ENCODE measurements at regions not wholly inside any gene's neighbourhood (a gene's known extent, or its start where the extent isn't known, plus 50 kb on each side); places are given as distances from the start of the nearest gene placed in this dataset.

DNA sequence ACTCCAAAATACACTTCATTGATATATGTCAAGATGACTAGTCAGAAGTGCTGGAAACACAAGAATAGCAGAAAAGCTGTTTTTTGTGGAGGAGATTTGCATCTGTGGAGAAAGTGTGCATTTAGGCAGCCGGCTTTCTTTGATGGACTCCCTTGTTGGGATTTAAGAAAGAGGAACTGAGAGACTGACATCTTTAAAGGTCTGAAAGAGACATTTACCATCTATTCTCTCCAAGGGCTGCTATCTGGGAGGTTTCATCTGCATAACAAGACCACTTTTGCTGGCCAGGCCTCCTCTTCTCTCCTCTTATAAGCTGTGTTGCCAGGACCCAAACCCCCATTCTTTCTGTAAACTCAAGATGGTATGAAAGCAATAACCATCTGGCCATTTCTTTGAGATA lies 1065.0 kb downstream of the NLGN4X start:
- Mint-ChIP-seq H3K36me3 (ENCODE audit: unreplicated experiment) (no peaks in the 10 kb centered on the region), H3K4me1 (ENCODE audit: unreplicated experiment) (no peaks in the 10 kb centered on the region), H3K9me3 (ENCODE audit: unreplicated experiment) (peaks cover 41% of the 10 kb centered on the region), H3K27me3 (ENCODE audit: unreplicated experiment) (no peaks in the 10 kb centered on the region), H3K27ac (ENCODE audit: unreplicated experiment) (no peak overlapping the region), H3K4me3 (ENCODE audit: unreplicated experiment) (no peak overlapping the region)
- DNase-seq (ENCODE audit: extremely low spot score, unreplicated experiment), result no peak
- TF ChIP-seq, protein P1, sequence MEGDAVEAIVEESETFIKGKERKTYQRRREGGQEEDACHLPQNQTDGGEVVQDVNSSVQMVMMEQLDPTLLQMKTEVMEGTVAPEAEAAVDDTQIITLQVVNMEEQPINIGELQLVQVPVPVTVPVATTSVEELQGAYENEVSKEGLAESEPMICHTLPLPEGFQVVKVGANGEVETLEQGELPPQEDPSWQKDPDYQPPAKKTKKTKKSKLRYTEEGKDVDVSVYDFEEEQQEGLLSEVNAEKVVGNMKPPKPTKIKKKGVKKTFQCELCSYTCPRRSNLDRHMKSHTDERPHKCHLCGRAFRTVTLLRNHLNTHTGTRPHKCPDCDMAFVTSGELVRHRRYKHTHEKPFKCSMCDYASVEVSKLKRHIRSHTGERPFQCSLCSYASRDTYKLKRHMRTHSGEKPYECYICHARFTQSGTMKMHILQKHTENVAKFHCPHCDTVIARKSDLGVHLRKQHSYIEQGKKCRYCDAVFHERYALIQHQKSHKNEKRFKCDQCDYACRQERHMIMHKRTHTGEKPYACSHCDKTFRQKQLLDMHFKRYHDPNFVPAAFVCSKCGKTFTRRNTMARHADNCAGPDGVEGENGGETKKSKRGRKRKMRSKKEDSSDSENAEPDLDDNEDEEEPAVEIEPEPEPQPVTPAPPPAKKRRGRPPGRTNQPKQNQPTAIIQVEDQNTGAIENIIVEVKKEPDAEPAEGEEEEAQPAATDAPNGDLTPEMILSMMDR (IDR thresholded peaks at IDR 0.05), result no peak

DNA sequence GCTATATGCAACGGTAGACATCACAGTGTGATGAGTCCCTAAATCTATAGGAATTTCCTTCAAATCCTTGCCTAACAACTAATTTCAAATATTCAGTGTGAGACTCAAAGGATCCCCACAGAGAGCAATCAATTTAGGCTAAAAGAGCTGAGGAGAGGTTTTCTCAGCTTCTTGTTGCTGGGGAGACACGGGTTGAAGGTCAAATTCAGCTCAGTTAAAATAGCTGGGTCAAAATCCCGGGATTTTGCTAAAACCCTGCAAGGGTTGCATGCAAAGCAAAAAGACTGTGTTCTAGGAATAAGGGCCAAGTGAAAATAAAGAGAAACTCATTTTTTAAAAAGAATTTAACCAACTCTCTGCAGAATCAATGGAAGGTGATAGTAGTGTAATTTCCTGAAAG lies 1073.4 kb downstream of the NLGN4X start:
- no peak for DNase-seq (ENCODE audit: extremely low spot score, unreplicated experiment)
- H3K36me3 Mint-ChIP-seq (ENCODE audit: unreplicated experiment), result no peaks in the 10 kb centered on the region
- peaks cover 35% of the 10 kb centered on the region for H3K9me3 Mint-ChIP-seq (ENCODE audit: unreplicated experiment)
- no peak overlapping the region for H3K4me3 Mint-ChIP-seq (ENCODE audit: unreplicated experiment)
- no peak overlapping the region for H3K27ac Mint-ChIP-seq (ENCODE audit: unreplicated experiment)
- no peaks in the 10 kb centered on the region for H3K4me1 Mint-ChIP-seq (ENCODE audit: unreplicated experiment)
- TF ChIP-seq, protein P1 (IDR thresholded peaks at IDR 0.05), result no peak
- H3K27me3 Mint-ChIP-seq (ENCODE audit: unreplicated experiment), result no peaks in the 10 kb centered on the region

DNA sequence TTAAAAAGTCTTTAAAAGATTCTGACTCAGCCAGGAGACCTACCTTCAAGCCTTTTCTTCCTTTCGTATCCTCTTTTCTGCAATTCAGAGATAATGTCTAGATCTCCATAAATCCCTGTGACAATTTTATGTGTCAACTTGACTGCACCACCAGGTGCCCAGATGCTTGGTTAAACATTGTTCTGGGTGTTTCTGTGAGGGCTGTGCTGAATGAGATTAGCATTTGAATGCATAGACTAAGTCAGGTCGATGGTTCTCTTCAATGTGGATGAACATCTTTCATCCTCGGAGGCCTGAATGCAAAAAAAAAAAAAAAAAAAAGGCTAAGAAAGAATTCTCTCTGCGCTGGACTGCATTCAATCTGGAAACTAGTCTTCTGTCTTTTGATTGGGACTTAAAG lies 1082.7 kb downstream of the NLGN4X start:
- Mint-ChIP-seq H3K4me3 (ENCODE audit: unreplicated experiment) (no peak overlapping the region), H3K9me3 (ENCODE audit: unreplicated experiment) (peaks cover 37% of the 10 kb centered on the region), H3K4me1 (ENCODE audit: unreplicated experiment) (no peaks in the 10 kb centered on the region), H3K36me3 (ENCODE audit: unreplicated experiment) (no peaks in the 10 kb centered on the region), H3K27me3 (ENCODE audit: unreplicated experiment) (no peaks in the 10 kb centered on the region), H3K27ac (ENCODE audit: unreplicated experiment) (no peak overlapping the region)
- TF ChIP-seq, protein P1 (IDR thresholded peaks at IDR 0.05), result no peak
- DNase-seq (ENCODE audit: extremely low spot score, unreplicated experiment), result no peak

DNA sequence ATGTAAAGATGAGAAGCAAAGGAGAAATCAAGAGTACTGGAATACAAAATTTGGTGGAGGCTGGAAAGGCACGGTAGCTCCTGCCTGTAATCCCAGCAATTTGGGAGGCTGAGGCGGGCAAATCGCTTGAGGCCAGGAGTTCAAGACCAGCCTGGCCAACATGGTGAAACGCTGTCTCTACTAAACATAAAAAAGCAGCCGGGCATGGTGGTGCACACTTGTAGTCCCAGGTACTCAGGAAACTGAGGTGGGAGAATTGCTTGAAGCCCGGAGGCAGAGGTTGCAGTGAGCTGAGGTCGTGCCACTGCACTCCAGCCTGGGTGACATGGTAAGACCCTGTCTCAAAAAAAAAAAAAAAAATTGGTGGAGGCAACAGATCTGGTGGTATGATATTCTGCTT lies 1086.0 kb downstream of the NLGN4X start:
- Mint-ChIP-seq H3K9me3 (ENCODE audit: unreplicated experiment) (peaks cover 30% of the 10 kb centered on the region), H3K4me1 (ENCODE audit: unreplicated experiment) (no peaks in the 10 kb centered on the region), H3K27ac (ENCODE audit: unreplicated experiment) (no peak overlapping the region), H3K27me3 (ENCODE audit: unreplicated experiment) (no peaks in the 10 kb centered on the region), H3K36me3 (ENCODE audit: unreplicated experiment) (no peaks in the 10 kb centered on the region), H3K4me3 (ENCODE audit: unreplicated experiment) (no peak overlapping the region)
- TF ChIP-seq, protein P1 (IDR thresholded peaks at IDR 0.05), result no peak
- DNase-seq (ENCODE audit: extremely low spot score, unreplicated experiment), result no peak

DNA sequence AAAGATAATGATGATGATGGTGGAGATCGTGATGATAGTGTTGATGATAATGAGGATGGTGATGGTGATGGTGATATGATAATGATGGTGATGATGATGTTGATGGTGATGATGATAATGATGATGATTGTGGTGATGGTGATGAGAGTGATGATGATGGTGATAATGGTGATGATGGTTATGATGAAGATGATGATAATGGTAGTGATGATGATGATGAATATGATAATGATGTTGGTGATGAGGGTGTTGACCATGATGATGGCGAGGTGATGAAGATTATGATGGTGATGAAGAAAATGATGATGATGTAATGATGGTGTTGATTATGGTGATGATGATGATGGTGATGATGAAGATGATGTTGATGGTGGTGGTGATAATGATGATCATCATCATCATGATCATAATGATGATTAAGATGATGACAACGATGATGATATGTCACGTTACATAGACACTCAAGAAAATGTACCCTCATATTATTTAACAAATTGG lies 1106.4 kb downstream of the NLGN4X start:
- Mint-ChIP-seq H3K27ac (ENCODE audit: unreplicated experiment) (no peak overlapping the region), H3K4me1 (ENCODE audit: unreplicated experiment) (no peaks in the 10 kb centered on the region), H3K27me3 (ENCODE audit: unreplicated experiment) (no peaks in the 10 kb centered on the region), H3K36me3 (ENCODE audit: unreplicated experiment) (no peaks in the 10 kb centered on the region), H3K9me3 (ENCODE audit: unreplicated experiment) (peaks cover 19% of the 10 kb centered on the region), H3K4me3 (ENCODE audit: unreplicated experiment) (no peak overlapping the region)
- DNase-seq (ENCODE audit: extremely low spot score, unreplicated experiment), result no peak
- TF ChIP-seq, protein P1 (IDR thresholded peaks at IDR 0.05), result no peak
